ENCODE measurements at regions not wholly inside any gene's neighbourhood (a gene's known extent, or its start where the extent isn't known, plus 50 kb on each side); places are given as distances from the start of the nearest gene placed in this dataset.
"Not testable (repeated sequence)": the region's sequence is repeated elsewhere in the genome, so short reads cannot be mapped to it uniquely, and the experiment has no call there.

- POLR2A ChIA-PET (ENCODE audit: low non-redundant PET): interaction anchor here (0.5 kb wide), 1 partner anchor 34 kb away, joined by 4 read pairs; no protein-coding TSS in a partner anchor
- CTCF ChIA-PET: interaction anchor here (0.7 to 1.2 kb wide), 3 partner anchors 51 to 380 kb away, joined by 3 to 4 read pairs (median 3); no protein-coding TSS in a partner anchor
- no peak for TF ChIP-seq CTCF (conservative IDR thresholded peaks at IDR 0.05; ENCODE audit: low read depth)
Measured at GRCh38 chr14:90458536-90458935, 61.7 kb downstream of the CALM1 start.

GRCh38 chr14:90460136-90460535, 63.3 kb downstream of the CALM1 start:
- no peak for DNase-seq (ENCODE audit: low spot score)
- ChIA-PET CTCF (interaction anchor here (1.1 kb wide), 1 partner anchor 149 kb away, joined by 3 read pairs; no protein-coding TSS in a partner anchor), POLR2A (ENCODE audit: low non-redundant PET) (no interaction called here)
- no peak overlapping the region for H3K27ac ChIP-seq
- no peak for TF ChIP-seq CTCF (conservative IDR thresholded peaks at IDR 0.05; ENCODE audit: low read depth)

More at GRCh38 chr14:90458536-90458935, 61.7 kb downstream of the CALM1 start:
- no peak for DNase-seq (ENCODE audit: low spot score)
- no peak overlapping the region for H3K27ac ChIP-seq

- no peak overlapping the region for H3K27ac ChIP-seq
- POLR2A ChIA-PET (ENCODE audit: low non-redundant PET): no interaction called here
- no peak for DNase-seq (ENCODE audit: low spot score)
- CTCF ChIA-PET: no interaction called here
- TF ChIP-seq CTCF (conservative IDR thresholded peaks at IDR 0.05; ENCODE audit: low read depth): no peak
Measured at GRCh38 chr14:90461425-90461824, 64.6 kb downstream of the CALM1 start.

GRCh38 chr14:90464481-90464880, 67.7 kb downstream of the CALM1 start:
- ChIA-PET CTCF (no interaction called here), POLR2A (ENCODE audit: low non-redundant PET) (no interaction called here)
- H3K27ac ChIP-seq: no peak overlapping the region
- no peak for TF ChIP-seq CTCF (conservative IDR thresholded peaks at IDR 0.05; ENCODE audit: low read depth)
- DNase-seq (ENCODE audit: low spot score): no peak

- no peak overlapping the region for H3K27ac ChIP-seq
- no peak for TF ChIP-seq CTCF (conservative IDR thresholded peaks at IDR 0.05; ENCODE audit: low read depth)
- POLR2A ChIA-PET (ENCODE audit: low non-redundant PET): no interaction called here
- no peak for DNase-seq (ENCODE audit: low spot score)
- CTCF ChIA-PET: no interaction called here
Measured at GRCh38 chr14:90467501-90467900, 70.7 kb downstream of the CALM1 start.

- H3K27ac ChIP-seq; DNase-seq (ENCODE audit: low spot score); CTCF ChIA-PET; POLR2A ChIA-PET (ENCODE audit: low non-redundant PET): not testable (repeated sequence)
Measured at GRCh38 chr14:90469416-90469815, 72.6 kb downstream of the CALM1 start.

- DNase-seq (ENCODE audit: low spot score): no peak
- ChIA-PET POLR2A (ENCODE audit: low non-redundant PET) (no interaction called here), CTCF (interaction anchor here (0.5 to 0.7 kb wide), 3 partner anchors 213 to 655 kb away, joined by 3 to 6 read pairs (median 4); no protein-coding TSS in a partner anchor)
- H3K27ac ChIP-seq: no peak overlapping the region
- TF ChIP-seq CTCF (conservative IDR thresholded peaks at IDR 0.05; ENCODE audit: low read depth): no peak
Measured at GRCh38 chr14:90472632-90473031, 75.8 kb downstream of the CALM1 start.

Measured in RWPE1 (cell line).